K562 (cell line): ENCODE measurements at regions not wholly inside any gene's neighbourhood (a gene's known extent, or its start where the extent isn't known, plus 50 kb on each side); places are given as distances from the start of the nearest gene placed in this dataset.

Source experiments
- ATF6 ChIP-seq: sonication (generic); formaldehyde crosslinking; IDR thresholded peaks from 2 replicates; pipeline ENCODE4 v1.4.0; 2020; ENCODE audit warnings: mild to moderate bottlenecking, missing genetic modification reagents
- CBFB ChIP-seq: sonication (generic); formaldehyde crosslinking; IDR thresholded peaks from 2 replicates; pipeline ENCODE4 v1.4.0; 2020; ENCODE audit warnings: mild to moderate bottlenecking, missing genetic modification reagents
- HCFC1 ChIP-seq: IDR thresholded peaks from 2 replicates; pipeline ENCODE4 v1.6.1; 2012; ENCODE audit warnings: low read depth, low read length, improper control_type of control experiment
- SMC3 ChIP-seq: conservative IDR thresholded peaks from 2 replicates; pipeline ENCODE4 v1.6.1; 2011; ENCODE audit warnings: low read depth, low read length, improper control_type of control experiment; ENCODE audit not compliant: insufficient read depth
- SRSF1 ChIP-seq: fragments of 200-400 bp; formaldehyde crosslinking; IDR thresholded peaks from 2 replicates; pipeline ENCODE4 v1.6.1; 2017; ENCODE audit warnings: mild to moderate bottlenecking, low read depth, low read length, moderate library complexity
- TCF7L2 ChIP-seq: fragments of 150-350 bp; IDR thresholded peaks from 2 replicates; pipeline ENCODE4 v1.6.1; 2016; ENCODE audit warnings: low read depth, mild to moderate bottlenecking, low read length, moderate library complexity
- TOE1 ChIP-seq, 2 experiments: fragments of 450-650 bp in 1 of 2; sonication (generic) in 1 of 2; formaldehyde crosslinking in 1 of 2; IDR thresholded peaks; 2 replicates each; pipeline versions ENCODE4 v1.7.1 to v1.8.0; 2016 to 2022; ENCODE audit warnings: borderline replicate concordance in 2 of 2, mild to moderate bottlenecking in 2 of 2, antibody characterized with exemption in 1 of 2, inconsistent platforms in 1 of 2, low read depth in 1 of 2, missing genetic modification reagents in 1 of 2, moderate library complexity in 1 of 2
- VEZF1 ChIP-seq: fragments of 200-800 bp; sonication (Bioruptor generic); IDR thresholded peaks from 2 replicates; pipeline ENCODE4 v1.6.1; 2017; ENCODE audit warnings: missing genetic modification characterization, missing compliant biosample characterization
- ZNF184 ChIP-seq: sonication (generic); formaldehyde crosslinking; IDR thresholded peaks from 2 replicates; pipeline ENCODE4 v1.5.0; 2020; ENCODE audit warnings: missing genetic modification reagents
- ZNF395 ChIP-seq: fragments of 200-800 bp; sonication (Bioruptor generic); IDR thresholded peaks from 2 replicates; pipeline ENCODE4 v1.6.1; 2017; ENCODE audit warnings: missing genetic modification characterization, missing compliant biosample characterization
- ZNF586 ChIP-seq: fragments of 450-650 bp; formaldehyde crosslinking; conservative IDR thresholded peaks from 2 replicates; pipeline ENCODE4 v1.4.0; 2020; ENCODE audit warnings: mild to moderate bottlenecking, moderate library complexity
- ZNF639 ChIP-seq, 2 experiments: fragments of 200-800 bp in 1 of 2; sonication (Bioruptor generic) in 1 of 2; sonication (generic) in 1 of 2; formaldehyde crosslinking in 1 of 2; IDR thresholded peaks in 1 of 2; conservative IDR thresholded peaks in 1 of 2; 2 replicates each; pipeline versions ENCODE4 v1.5.0 to v1.6.1; 2016 to 2020; ENCODE audit warnings: missing compliant biosample characterization in 1 of 2, missing genetic modification characterization in 1 of 2, missing genetic modification reagents in 1 of 2

GRCh38 chr4:116531870-116532269, 553.5 kb downstream of the TRAM1L1 start (continued):
- TF ChIP-seq ZNF586 (no peak), TOE1 (IDR thresholded peaks at IDR 0.05; ENCODE audit: borderline replicate concordance) (no peak), TOE1 (CRISPR knock-in tag; IDR thresholded peaks at IDR 0.05; ENCODE audit: borderline replicate concordance, low read depth) (no peak), ATF6 (CRISPR knock-in tag) (no peak), HCFC1 (no peak), ZNF184 (no peak), SRSF1 (no peak), ZNF639 (CRISPR knock-in tag; conservative IDR thresholded peaks at IDR 0.05 in 1 of 2, IDR thresholded peaks at IDR 0.05 in 1 of 2) (peak in 1 of 2 experiments; percentile 28; a peak in 1 of 4 replicates), SMC3 (no peak), CBFB (CRISPR knock-in tag) (no peak), ZNF395 (CRISPR knock-in tag) (no peak), TCF7L2 (no peak), VEZF1 (CRISPR knock-in tag) (no peak)
